Colonic mucosa (tissue), 4 donors: ENCODE measurements at regions not wholly inside any gene's neighbourhood (a gene's known extent, or its start where the extent isn't known, plus 50 kb on each side); places are given as distances from the start of the nearest gene placed in this dataset.

ENCODE experiments used
- DNase-seq: peaks from one replicate; pipeline ENCODE4 v3.0.0-alpha.2; 2020
- H3K27ac ChIP-seq: fragments of 200-600 bp; one replicate; pipeline ENCODE4 v1.8.0; 2021
- H3K27me3 ChIP-seq: fragments of 200-600 bp; one replicate; pipeline ENCODE4 v1.8.0; 2021
- H3K36me3 ChIP-seq: fragments of 200-600 bp; one replicate; pipeline ENCODE4 v1.8.0; 2021
- H3K4me1 ChIP-seq: fragments of 200-600 bp; one replicate; pipeline ENCODE4 v1.8.0; 2021; ENCODE audit warnings: mild to moderate bottlenecking
- H3K4me3 ChIP-seq: fragments of 200-600 bp; one replicate; pipeline ENCODE4 v1.8.0; 2021
- H3K9ac ChIP-seq, 2 donors: one replicate each; pipeline ENCODE4 v1.7.0; 2013; ENCODE audit warnings: control low read depth in 2 of 2, low read depth in 2 of 2, low read length in 2 of 2
- H3K9me3 ChIP-seq: fragments of 200-600 bp; one replicate; pipeline ENCODE4 v1.8.0; 2021
- CTCF ChIP-seq: fragments of 200-600 bp; IDR thresholded peaks from one replicate; pipeline ENCODE4 v1.8.0; 2022; ENCODE audit warnings: antibody characterized with exemption, mild to moderate bottlenecking
- intact Hi-C: fragments of 100-400 bp; cut with DNase I; formaldehyde crosslinking; loops from one replicate; pipeline ENCODE4 v1.14.1; 2022
- donor health status: healthy.
- donor health status: DM: no; HTN: no; CAD: no.
- donor health status: DM: no; HTN: no; CAD: no.

- Histone ChIP-seq H3K4me3 (no peak overlapping the region), H3K36me3 (no peaks in the 10 kb centered on the region), H3K27ac (no peak overlapping the region), H3K27me3 (no peaks in the 10 kb centered on the region), H3K9me3 (no peaks in the 10 kb centered on the region), H3K9ac (no peak overlapping the region), H3K4me1 (no peaks in the 10 kb centered on the region)
- no peak for DNase-seq
- TF ChIP-seq CTCF, result no peak
- intact Hi-C loops, result no loop called here
Observed at GRCh38 chr5:54603372-54603771, 85.8 kb downstream of the SNX18 start.

- DNase-seq, result no peak
- no peak overlapping the region for H3K27ac ChIP-seq
- no peaks in the 10 kb centered on the region for H3K27me3 ChIP-seq
Observed at GRCh38 chr5:54602475-54602874, 84.9 kb downstream of the SNX18 start.

GRCh38 chr5:54601411-54602230 is 84.1 kb downstream of the SNX18 start:
- Histone ChIP-seq H3K9ac (no peak overlapping the region), H3K4me1 (no peaks in the 10 kb centered on the region), H3K36me3 (no peaks in the 10 kb centered on the region), H3K9me3 (no peaks in the 10 kb centered on the region), H3K4me3 (no peak overlapping the region), H3K27ac (no peak overlapping the region), H3K27me3 (no peaks in the 10 kb centered on the region)
- intact Hi-C loops, result no loop called here
- no peak for TF ChIP-seq CTCF
- no peak for DNase-seq

More at GRCh38 chr5:54602475-54602874, 84.9 kb downstream of the SNX18 start:
- H3K9ac ChIP-seq, result no peak overlapping the region
- no peaks in the 10 kb centered on the region for H3K4me1 ChIP-seq
- no peaks in the 10 kb centered on the region for H3K36me3 ChIP-seq
- intact Hi-C loops, result no loop called here
- H3K4me3 ChIP-seq, result no peak overlapping the region
- TF ChIP-seq CTCF, result no peak
- H3K9me3 ChIP-seq, result no peaks in the 10 kb centered on the region
